ENCODE measurements at regions not wholly inside any gene's neighbourhood (a gene's known extent, or its start where the extent isn't known, plus 50 kb on each side); places are given as distances from the start of the nearest gene placed in this dataset.

DNA sequence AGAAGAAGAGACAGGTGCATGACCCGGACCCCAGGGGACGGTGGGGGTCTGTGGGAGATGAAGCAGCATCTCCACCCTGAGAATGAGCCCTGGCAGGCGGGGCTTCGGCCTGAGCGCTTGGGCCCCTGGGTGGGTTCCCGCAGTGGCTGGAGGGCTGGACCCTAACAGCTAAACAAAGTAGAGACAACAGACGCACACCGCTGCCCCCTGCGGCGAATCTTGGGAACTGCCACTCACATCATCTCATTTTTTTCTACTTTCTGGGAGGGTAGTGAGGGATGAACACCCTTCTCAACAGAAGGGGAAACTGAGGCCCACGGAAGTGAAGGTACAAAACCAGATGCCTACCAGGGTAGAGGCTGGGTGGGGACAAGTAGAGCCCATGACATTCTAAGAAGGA lies 104.7 kb downstream of the RFLNA start:
- POLR2A ChIA-PET (ENCODE audit: unreplicated experiment), result no interaction called here

More for the DNA sequence above, 104.7 kb downstream of the RFLNA start:
- peak overlapping the region; percentile 69 for H2AK9ac ChIP-seq (replicated peaks; ENCODE audit: low read depth, low read length, poor library complexity)
- no peak overlapping the region for H2AFZ ChIP-seq (replicated peaks; ENCODE audit: low read length, poor library complexity)
- H4K8ac ChIP-seq (ENCODE audit: low read depth in 2 of 2, low read length in 2 of 2), result no peak overlapping the region
- no TSS peak for BruUV-seq (replicated peaks)
- peaks cover 2% of the 10 kb centered on the region; the same call in 1 of the 2 replicates for H3K4me1 ChIP-seq (ENCODE audit: control insufficient read depth, insufficient read depth, low read length)
- ATAC-seq (ENCODE audit: low read depth) (peak; percentile 80), DNase-seq (no peak)
- H3K4ac ChIP-seq (ENCODE audit: low read depth, low read length), result no peak overlapping the region
- H4K5ac ChIP-seq (ENCODE audit: low read depth, low read length), result no peak overlapping the region
- in situ Hi-C loops (cut with MboI; ENCODE audit: low sequenced_read_pairs) (no loop called here), intact Hi-C loops (cut with micrococcal nuclease) (no loop called here), dilution Hi-C loops (cut with HindIII; ENCODE audit: low sequenced_read_pairs, unreplicated experiment) (no loop called here)
- H2BK5ac ChIP-seq (ENCODE audit: low read depth, low read length, poor library complexity, severe bottlenecking), result no peak overlapping the region
- no peak overlapping the region for H3K9ac ChIP-seq (ENCODE audit: low read depth, low read length)
- H3K23ac ChIP-seq (ENCODE audit: low read depth, low read length), result no peak overlapping the region
- H3K4me2 ChIP-seq (ENCODE audit: low read depth, low read length), result no peak overlapping the region
- peak; percentile 49 for TF ChIP-seq SMC3 (IDR thresholded peaks at IDR 0.05; ENCODE audit: low read depth, low read length)
- TF ChIP-seq POLR2A (IDR thresholded peaks at IDR 0.05; ENCODE audit: low read depth, low read length), result no peak
- no peak for TF ChIP-seq CEBPB (IDR thresholded peaks at IDR 0.05; ENCODE audit: low read depth, low read length)
- no peak for TF ChIP-seq MAZ (IDR thresholded peaks at IDR 0.05; ENCODE audit: borderline replicate concordance, low read depth, low read length)
- no peak for TF ChIP-seq RFX5 (IDR thresholded peaks at IDR 0.05; ENCODE audit: low read depth, low read length)
- TF ChIP-seq, protein P1, sequence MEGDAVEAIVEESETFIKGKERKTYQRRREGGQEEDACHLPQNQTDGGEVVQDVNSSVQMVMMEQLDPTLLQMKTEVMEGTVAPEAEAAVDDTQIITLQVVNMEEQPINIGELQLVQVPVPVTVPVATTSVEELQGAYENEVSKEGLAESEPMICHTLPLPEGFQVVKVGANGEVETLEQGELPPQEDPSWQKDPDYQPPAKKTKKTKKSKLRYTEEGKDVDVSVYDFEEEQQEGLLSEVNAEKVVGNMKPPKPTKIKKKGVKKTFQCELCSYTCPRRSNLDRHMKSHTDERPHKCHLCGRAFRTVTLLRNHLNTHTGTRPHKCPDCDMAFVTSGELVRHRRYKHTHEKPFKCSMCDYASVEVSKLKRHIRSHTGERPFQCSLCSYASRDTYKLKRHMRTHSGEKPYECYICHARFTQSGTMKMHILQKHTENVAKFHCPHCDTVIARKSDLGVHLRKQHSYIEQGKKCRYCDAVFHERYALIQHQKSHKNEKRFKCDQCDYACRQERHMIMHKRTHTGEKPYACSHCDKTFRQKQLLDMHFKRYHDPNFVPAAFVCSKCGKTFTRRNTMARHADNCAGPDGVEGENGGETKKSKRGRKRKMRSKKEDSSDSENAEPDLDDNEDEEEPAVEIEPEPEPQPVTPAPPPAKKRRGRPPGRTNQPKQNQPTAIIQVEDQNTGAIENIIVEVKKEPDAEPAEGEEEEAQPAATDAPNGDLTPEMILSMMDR (conservative IDR thresholded peaks at IDR 0.05; ENCODE audit: low read depth, low read length), result peak; percentile 70
- TF ChIP-seq MAFK (IDR thresholded peaks at IDR 0.05; ENCODE audit: low read depth, low read length), result no peak
- peak; percentile 62 for TF ChIP-seq RAD21 (IDR thresholded peaks at IDR 0.05; ENCODE audit: low read length)
- TF ChIP-seq RCOR1 (IDR thresholded peaks at IDR 0.05; ENCODE audit: insufficient replicate concordance, low read length), result no peak
- TF ChIP-seq BHLHE40 (IDR thresholded peaks at IDR 0.05; ENCODE audit: low read depth, low read length), result no peak
- TF ChIP-seq, protein P2, sequence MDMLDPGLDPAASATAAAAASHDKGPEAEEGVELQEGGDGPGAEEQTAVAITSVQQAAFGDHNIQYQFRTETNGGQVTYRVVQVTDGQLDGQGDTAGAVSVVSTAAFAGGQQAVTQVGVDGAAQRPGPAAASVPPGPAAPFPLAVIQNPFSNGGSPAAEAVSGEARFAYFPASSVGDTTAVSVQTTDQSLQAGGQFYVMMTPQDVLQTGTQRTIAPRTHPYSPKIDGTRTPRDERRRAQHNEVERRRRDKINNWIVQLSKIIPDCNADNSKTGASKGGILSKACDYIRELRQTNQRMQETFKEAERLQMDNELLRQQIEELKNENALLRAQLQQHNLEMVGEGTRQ (IDR thresholded peaks at IDR 0.05; ENCODE audit: low read depth, low read length), result no peak
- no peak for TF ChIP-seq FOS (IDR thresholded peaks at IDR 0.05; ENCODE audit: low read depth, low read length)
- H3K79me1 ChIP-seq (ENCODE audit: low read depth in 1 of 2, low read length in 2 of 2), result peaks cover 23 to 78% of the 10 kb centered on the region in 2 experiments; a peak in 3 of 4 replicates
- H3K56ac ChIP-seq (ENCODE audit: extremely low read depth, insufficient read depth, low read length), result no peak overlapping the region
- no CpG with 5 or more reads among the region's 11 CpGs for WGBS, 2 experiments (ENCODE audit: extremely low coverage in 2 of 2, insufficient read length in 1 of 2)
- peaks cover 50% of the 10 kb centered on the region for H3K36me3 ChIP-seq (ENCODE audit: control insufficient read depth, insufficient read depth, low read length)
- H4K20me1 ChIP-seq (ENCODE audit: insufficient read depth, low read length), result peaks cover 43% of the 10 kb centered on the region
- H3K4me3 ChIP-seq (ENCODE audit: insufficient read depth, low read depth, low read length), result no peak overlapping the region
- H2AK5ac ChIP-seq (ENCODE audit: low read depth, low read length), result 0 out of 2 replicates have a peak overlapping the region, but pooled peaks have one; percentile 82
- CTCF ChIA-PET, result interaction anchor here (0.6 to 1.5 kb wide), 5 partner anchors 10 to 534 kb away, joined by 3 to 7 read pairs (median 4); no protein-coding TSS in a partner anchor
- no peaks in the 10 kb centered on the region for H3K9me1 ChIP-seq (ENCODE audit: insufficient read depth, low read length)
- H3K27me3 ChIP-seq (ENCODE audit: control insufficient read depth, insufficient read depth, low read length), result no peaks in the 10 kb centered on the region
- no peak overlapping the region; the same call in 1 of the 2 replicates for H2BK20ac ChIP-seq (ENCODE audit: low read depth, low read length)
- no peaks in the 10 kb centered on the region for H3K9me3 ChIP-seq (ENCODE audit: control insufficient read depth, insufficient read depth, low read length)
- no peak overlapping the region for H3K14ac ChIP-seq (replicated peaks; ENCODE audit: low read depth, low read length)
- no peak overlapping the region for H3K18ac ChIP-seq (ENCODE audit: low read depth, low read length)
- H2BK15ac ChIP-seq (ENCODE audit: low read depth, low read length), result no peak overlapping the region
- H3K27ac ChIP-seq (ENCODE audit: insufficient read depth, low read length), result no peak overlapping the region
- no peak overlapping the region for H4K91ac ChIP-seq (ENCODE audit: insufficient read depth, low read depth, low read length)
- H2BK120ac ChIP-seq (ENCODE audit: low read depth, low read length), result no peak overlapping the region

All from IMR-90 (cell line).